HFFc6 (cell line): ENCODE measurements at regions not wholly inside any gene's neighbourhood (a gene's known extent, or its start where the extent isn't known, plus 50 kb on each side); places are given as distances from the start of the nearest gene placed in this dataset.

Source experiments
- DNase-seq: peaks from one replicate; pipeline ENCODE4 v3.0.0-alpha.2; 2018
- H3K27ac Mint-ChIP-seq: 2 replicates; pipeline ENCODE4 v1.8.0; 2020; ENCODE audit warnings: mild to moderate bottlenecking, mixed read lengths
- H3K27me3 Mint-ChIP-seq: 2 replicates; pipeline ENCODE4 v1.8.0; 2021; ENCODE audit warnings: mild to moderate bottlenecking, moderate library complexity, mixed read lengths; ENCODE audit not compliant: insufficient read depth
- H3K36me3 Mint-ChIP-seq: 2 replicates; pipeline ENCODE4 v1.8.0; 2021; ENCODE audit warnings: low read depth, mixed read lengths
- H3K4me1 Mint-ChIP-seq: 2 replicates; pipeline ENCODE4 v1.8.0; 2020; ENCODE audit warnings: low read depth, mixed read lengths
- H3K4me3 Mint-ChIP-seq: 2 replicates; pipeline ENCODE4 v1.8.0; 2020; ENCODE audit warnings: mild to moderate bottlenecking, moderate library complexity, mixed read lengths
- H3K9me3 Mint-ChIP-seq: 2 replicates; pipeline ENCODE4 v1.8.0; 2020; ENCODE audit warnings: mild to moderate bottlenecking, mixed read lengths
- CTCF ChIP-seq: fragments of 200-600 bp; sonication (generic); IDR thresholded peaks from 2 replicates; pipeline ENCODE4 v1.5.0; 2021; ENCODE audit warnings: antibody characterized with exemption, mild to moderate bottlenecking

- Mint-ChIP-seq H3K36me3 (no peaks in the 10 kb centered on the region), H3K27me3 (no peaks in the 10 kb centered on the region), H3K9me3 (peaks cover 9% of the 10 kb centered on the region; the same call in 1 of the 2 replicates), H3K4me1 (no peaks in the 10 kb centered on the region), H3K4me3 (no peak overlapping the region), H3K27ac (no peak overlapping the region)
- TF ChIP-seq CTCF = no peak
- DNase-seq = no peak
Measured at GRCh38 chr13:89900104-89900765, 1447.3 kb upstream of the MIR17HG start.

GRCh38 chr13:89902223-89902622, 1445.3 kb upstream of the MIR17HG start:
- H3K4me3 Mint-ChIP-seq = no peak overlapping the region
- H3K36me3 Mint-ChIP-seq = no peaks in the 10 kb centered on the region
- TF ChIP-seq CTCF = no peak
- DNase-seq = no peak
- peaks cover 9% of the 10 kb centered on the region; the same call in 1 of the 2 replicates for H3K9me3 Mint-ChIP-seq
- H3K27me3 Mint-ChIP-seq = no peaks in the 10 kb centered on the region
- no peaks in the 10 kb centered on the region for H3K4me1 Mint-ChIP-seq
- H3K27ac Mint-ChIP-seq = no peak overlapping the region

DNA sequence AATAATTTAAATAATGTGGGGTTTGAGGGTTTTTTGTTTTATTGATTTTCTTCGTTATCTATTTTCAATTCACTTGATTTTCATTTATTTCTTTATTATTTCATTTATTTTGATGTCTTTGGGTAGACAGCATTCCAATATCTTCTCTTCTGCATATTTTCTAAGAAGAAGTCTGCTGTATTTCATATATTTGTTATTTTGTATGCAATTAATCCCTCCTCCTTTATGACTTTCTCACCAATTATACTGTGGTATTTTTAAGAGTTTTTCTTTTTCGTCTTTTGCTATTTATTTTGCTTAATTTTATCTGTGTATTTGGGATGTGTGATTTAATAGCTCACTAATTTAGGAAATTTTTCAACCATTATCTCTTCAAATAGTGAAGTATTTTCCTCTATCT, 1444.4 kb upstream of the MIR17HG start:
- TF ChIP-seq CTCF = no peak
- H3K9me3 Mint-ChIP-seq = peaks cover 9% of the 10 kb centered on the region; the same call in 1 of the 2 replicates
- H3K4me1 Mint-ChIP-seq = no peaks in the 10 kb centered on the region
- H3K4me3 Mint-ChIP-seq = no peak overlapping the region
- no peaks in the 10 kb centered on the region for H3K36me3 Mint-ChIP-seq
- no peak overlapping the region for H3K27ac Mint-ChIP-seq
- DNase-seq = no peak
- no peaks in the 10 kb centered on the region for H3K27me3 Mint-ChIP-seq

- H3K27me3 Mint-ChIP-seq = no peaks in the 10 kb centered on the region
- no peak overlapping the region for H3K27ac Mint-ChIP-seq
- no peak overlapping the region for H3K4me3 Mint-ChIP-seq
- no peaks in the 10 kb centered on the region for H3K36me3 Mint-ChIP-seq
- H3K9me3 Mint-ChIP-seq = peaks cover 10% of the 10 kb centered on the region
- no peak for DNase-seq
- no peaks in the 10 kb centered on the region for H3K4me1 Mint-ChIP-seq
- no peak for TF ChIP-seq CTCF
Measured at GRCh38 chr13:89910166-89910565, 1437.3 kb upstream of the MIR17HG start.

DNA sequence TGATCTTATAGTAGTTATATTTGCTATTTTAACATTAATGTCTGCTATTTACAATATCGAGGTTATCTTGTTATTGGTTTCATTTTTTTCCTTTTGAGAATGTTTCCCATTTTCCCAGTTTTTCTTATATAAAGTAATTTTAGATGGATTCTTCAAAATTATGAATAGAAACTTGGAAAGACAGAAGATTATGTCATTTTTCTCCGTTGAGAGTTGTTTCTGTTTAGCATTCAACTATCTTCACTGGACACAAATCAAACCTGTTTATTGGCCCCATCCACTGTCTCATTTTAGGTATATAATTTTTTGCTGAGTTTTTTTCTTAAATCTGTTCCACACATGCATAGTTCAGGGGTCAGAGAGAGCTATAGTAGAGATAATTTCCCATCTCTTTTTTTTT, 1430.9 kb upstream of the MIR17HG start:
- H3K36me3 Mint-ChIP-seq = no peaks in the 10 kb centered on the region
- peaks cover 9% of the 10 kb centered on the region for H3K9me3 Mint-ChIP-seq
- no peaks in the 10 kb centered on the region for H3K4me1 Mint-ChIP-seq
- DNase-seq = no peak
- H3K27ac Mint-ChIP-seq = no peak overlapping the region
- no peak overlapping the region for H3K4me3 Mint-ChIP-seq
- no peaks in the 10 kb centered on the region for H3K27me3 Mint-ChIP-seq
- TF ChIP-seq CTCF = no peak
